BLaER1 treated with 17β-estradiol and CSF1 and Interleukin-3, amounts not matched to agents 10 nM and 100 nM (cell line): ENCODE measurements at regions not wholly inside any gene's neighbourhood (a gene's known extent, or its start where the extent isn't known, plus 50 kb on each side); places are given as distances from the start of the nearest gene placed in this dataset.

Experiments
- H3K27ac ChIP-seq, 11 experiments: shearing (Covaris generic); formaldehyde crosslinking; 2 replicates each; pipeline ENCODE4 v1.8.1; 2022
- H3K27me3 ChIP-seq, 11 experiments: shearing (Covaris generic); formaldehyde crosslinking; 2 replicates each; pipeline ENCODE4 v1.8.1; 2022
- H3K36me3 ChIP-seq, 11 experiments: shearing (Covaris generic); formaldehyde crosslinking; 2 replicates each; pipeline ENCODE4 v1.8.1; 2022
- H3K4me1 ChIP-seq, 10 experiments: shearing (Covaris generic); formaldehyde crosslinking; 2 replicates each; pipeline ENCODE4 v1.8.1; 2022
- H3K4me2 ChIP-seq, 11 experiments: shearing (Covaris generic); formaldehyde crosslinking; 2 replicates each; pipeline ENCODE4 v1.8.1; 2022
- H3K4me3 ChIP-seq, 10 experiments: shearing (Covaris generic); formaldehyde crosslinking; 2 replicates each; pipeline ENCODE4 v1.8.1; 2022
- H3K9ac ChIP-seq, 11 experiments: shearing (Covaris generic); formaldehyde crosslinking; 2 replicates each; pipeline ENCODE4 v1.8.1; 2022
- H3K9me3 ChIP-seq, 11 experiments: shearing (Covaris generic); formaldehyde crosslinking; replicated peaks in 1 of 11; 2 replicates each; pipeline ENCODE4 v1.8.1; 2022
- H4K20me1 ChIP-seq, 11 experiments: shearing (Covaris generic); formaldehyde crosslinking; 2 replicates each; pipeline ENCODE4 v1.8.1; 2022
- Cebpa-rat ChIP-seq, 11 experiments: shearing (Covaris generic); IDR thresholded peaks; 2 replicates each; pipeline ENCODE4 v1.8.1; 2022

- Histone ChIP-seq H3K9ac (no peak overlapping the region), H3K9me3 (no peaks in the 10 kb centered on the region), H3K4me3 (no peak overlapping the region), H4K20me1 (no peaks in the 10 kb centered on the region), H3K4me2 (no peak overlapping the region), H3K27me3 (no peaks in the 10 kb centered on the region), H3K36me3 (no peaks in the 10 kb centered on the region), H3K27ac (no peak overlapping the region), H3K4me1 (no peaks in the 10 kb centered on the region)
- no peak for TF ChIP-seq Cebpa-rat (IDR thresholded peaks at IDR 0.05)
These were observed 287.2 kb upstream of the KCNH8 start for GRCh38 chr3:18861137-18861536.

- no peaks in the 10 kb centered on the region for H4K20me1 ChIP-seq
- H3K36me3 ChIP-seq, result no peaks in the 10 kb centered on the region
- no peaks in the 10 kb centered on the region for H3K4me1 ChIP-seq
- no peak overlapping the region for H3K4me2 ChIP-seq
- no peak for TF ChIP-seq Cebpa-rat (IDR thresholded peaks at IDR 0.05)
- H3K27ac ChIP-seq, result no peak overlapping the region
- no peak overlapping the region for H3K9ac ChIP-seq
- no peaks in the 10 kb centered on the region for H3K9me3 ChIP-seq
- no peaks in the 10 kb centered on the region for H3K27me3 ChIP-seq
- H3K4me3 ChIP-seq, result no peak overlapping the region
These were observed 295.0 kb upstream of the KCNH8 start for GRCh38 chr3:18853269-18853668.

- Histone ChIP-seq H3K4me2 (no peak overlapping the region), H3K36me3 (no peaks in the 10 kb centered on the region), H3K27me3 (no peaks in the 10 kb centered on the region), H4K20me1 (no peaks in the 10 kb centered on the region), H3K27ac (no peak overlapping the region), H3K9me3 (no peaks in the 10 kb centered on the region), H3K4me3 (no peak overlapping the region), H3K4me1 (peaks cover 0 to 9% (median 6%) of the 10 kb centered on the region in 10 experiments; a peak in 12 of 20 replicates), H3K9ac (no peak overlapping the region)
- no peak for TF ChIP-seq Cebpa-rat (IDR thresholded peaks at IDR 0.05)
These were observed 300.6 kb upstream of the KCNH8 start for GRCh38 chr3:18847583-18848197.

GRCh38 chr3:18843983-18844382 lies 304.3 kb upstream of the KCNH8 start:
- TF ChIP-seq Cebpa-rat (IDR thresholded peaks at IDR 0.05), result no peak
- Histone ChIP-seq H3K27ac (no peak overlapping the region), H3K36me3 (no peaks in the 10 kb centered on the region), H3K4me3 (no peak overlapping the region), H4K20me1 (no peaks in the 10 kb centered on the region), H3K4me1 (peaks cover 0 to 9% (median 6%) of the 10 kb centered on the region in 10 experiments; a peak in 12 of 20 replicates), H3K9me3 (no peaks in the 10 kb centered on the region), H3K4me2 (no peak overlapping the region), H3K9ac (no peak overlapping the region), H3K27me3 (no peaks in the 10 kb centered on the region)

GRCh38 chr3:18843188-18843587 lies 305.1 kb upstream of the KCNH8 start:
- Histone ChIP-seq H3K36me3 (no peaks in the 10 kb centered on the region), H3K9ac (no peak overlapping the region), H3K27me3 (no peaks in the 10 kb centered on the region)

GRCh38 chr3:18841422-18842343 lies 306.6 kb upstream of the KCNH8 start:
- Histone ChIP-seq H3K4me2 (no peak overlapping the region), H3K9me3 (no peaks in the 10 kb centered on the region)

More at GRCh38 chr3:18843188-18843587, 305.1 kb upstream of the KCNH8 start:
- no peaks in the 10 kb centered on the region for H4K20me1 ChIP-seq
- no peak overlapping the region for H3K4me3 ChIP-seq
- peaks cover 0 to 9% (median 6%) of the 10 kb centered on the region in 10 experiments; a peak in 12 of 20 replicates for H3K4me1 ChIP-seq
- H3K4me2 ChIP-seq, result no peak overlapping the region
- TF ChIP-seq Cebpa-rat (IDR thresholded peaks at IDR 0.05), result no peak
- no peak overlapping the region for H3K27ac ChIP-seq
- H3K9me3 ChIP-seq, result no peaks in the 10 kb centered on the region

GRCh38 chr3:18840535-18841137 lies 307.7 kb upstream of the KCNH8 start:
- Histone ChIP-seq H3K9ac (no peak overlapping the region), H3K36me3 (no peaks in the 10 kb centered on the region), H3K4me3 (no peak overlapping the region), H3K4me1 (peaks cover 0 to 9% (median 2%) of the 10 kb centered on the region in 10 experiments; a peak in 13 of 20 replicates), H3K27ac (no peak overlapping the region), H3K9me3 (no peaks in the 10 kb centered on the region), H3K27me3 (no peaks in the 10 kb centered on the region), H4K20me1 (no peaks in the 10 kb centered on the region), H3K4me2 (no peak overlapping the region)
- TF ChIP-seq Cebpa-rat (IDR thresholded peaks at IDR 0.05), result no peak

More at GRCh38 chr3:18841422-18842343, 306.6 kb upstream of the KCNH8 start:
- Histone ChIP-seq H3K9ac (no peak overlapping the region), H4K20me1 (no peaks in the 10 kb centered on the region), H3K27ac (no peak overlapping the region), H3K36me3 (no peaks in the 10 kb centered on the region), H3K27me3 (no peaks in the 10 kb centered on the region), H3K4me1 (peaks cover 0 to 12% (median 7%) of the 10 kb centered on the region in 10 experiments; a peak in 13 of 20 replicates), H3K4me3 (no peak overlapping the region)
- TF ChIP-seq Cebpa-rat (IDR thresholded peaks at IDR 0.05), result no peak

- Histone ChIP-seq H4K20me1 (no peaks in the 10 kb centered on the region), H3K27me3 (no peaks in the 10 kb centered on the region), H3K4me1 (peaks cover 0 to 7% (median 0%) of the 10 kb centered on the region in 10 experiments; a peak in 2 of 20 replicates), H3K36me3 (no peaks in the 10 kb centered on the region), H3K9me3 (no peaks in the 10 kb centered on the region), H3K27ac (no peak overlapping the region), H3K9ac (no peak overlapping the region), H3K4me2 (no peak overlapping the region), H3K4me3 (no peak overlapping the region)
- no peak for TF ChIP-seq Cebpa-rat (IDR thresholded peaks at IDR 0.05)
These were observed 309.6 kb upstream of the KCNH8 start for GRCh38 chr3:18838758-18839157.

- H3K27ac ChIP-seq, result no peak overlapping the region
- H3K9me3 ChIP-seq, result no peaks in the 10 kb centered on the region
- H4K20me1 ChIP-seq, result no peaks in the 10 kb centered on the region
- H3K27me3 ChIP-seq, result no peaks in the 10 kb centered on the region
- no peaks in the 10 kb centered on the region for H3K36me3 ChIP-seq
- TF ChIP-seq Cebpa-rat (IDR thresholded peaks at IDR 0.05), result no peak
- H3K4me1 ChIP-seq, result peaks cover 0 to 7% (median 0%) of the 10 kb centered on the region in 10 experiments; a peak in 2 of 20 replicates
- H3K9ac ChIP-seq, result no peak overlapping the region
- H3K4me2 ChIP-seq, result peak overlapping the region in 1 of 11 experiments; percentile 16; a peak in 1 of 22 replicates
- no peak overlapping the region for H3K4me3 ChIP-seq
These were observed 311.1 kb upstream of the KCNH8 start for GRCh38 chr3:18837137-18837755.
